Dermis blood vessel endothelial cell (primary cell): ENCODE measurements at regions not wholly inside any gene's neighbourhood (a gene's known extent, or its start where the extent isn't known, plus 50 kb on each side); places are given as distances from the start of the nearest gene placed in this dataset.
A peak's percentile ranks its signal among the peaks of the same experiment; 100 is the strongest.
"Not testable (repeated sequence)": the region's sequence is repeated elsewhere in the genome, so short reads cannot be mapped to it uniquely, and the experiment has no call there.

ENCODE experiments used
- DNase-seq: peaks from one replicate; pipeline ENCODE4 v3.0.0; 2010

DNA sequence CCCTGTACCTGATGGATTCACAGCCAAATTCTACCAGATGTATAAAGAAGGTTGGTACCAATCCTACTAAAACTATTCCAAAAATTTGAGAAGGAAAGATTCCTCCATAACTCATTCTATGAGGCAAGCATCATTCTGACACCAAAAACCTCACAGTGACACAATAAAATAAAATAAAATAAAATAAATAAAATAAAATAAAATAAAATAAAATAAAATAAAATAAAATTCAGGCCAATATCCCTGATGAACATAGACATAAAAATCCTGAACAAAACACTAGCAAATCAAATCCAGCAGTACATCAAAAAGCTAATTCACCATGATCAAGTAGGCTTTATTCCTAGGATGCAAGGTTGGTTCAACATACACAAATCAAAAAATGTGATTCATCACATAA is 108.1 kb downstream of the PROX1 start:
- not testable (repeated sequence) for DNase-seq

- DNase-seq = no peak
Measured at GRCh38 chr1:214101246-214101645, 113.5 kb downstream of the PROX1 start.

DNA sequence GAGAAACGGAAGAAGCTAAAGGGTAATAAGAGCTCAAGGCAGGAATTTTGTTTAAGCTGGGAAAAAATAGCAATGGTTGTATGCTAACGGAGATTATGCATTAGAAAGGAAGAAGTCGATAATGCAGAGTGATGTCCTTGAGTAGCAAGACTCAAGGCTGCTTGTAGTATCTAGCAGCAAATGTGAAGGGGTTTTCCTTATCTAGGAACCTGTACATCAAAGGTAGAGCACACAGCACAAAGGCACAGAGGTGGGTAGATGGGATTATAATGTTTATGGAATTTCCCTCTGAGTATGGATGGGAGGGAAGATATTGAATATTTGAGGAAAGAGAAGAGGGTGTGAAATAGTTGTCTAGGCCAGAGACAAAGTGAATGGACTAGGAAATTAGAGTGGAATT is 114.1 kb downstream of the PROX1 start:
- DNase-seq = no peak

DNA sequence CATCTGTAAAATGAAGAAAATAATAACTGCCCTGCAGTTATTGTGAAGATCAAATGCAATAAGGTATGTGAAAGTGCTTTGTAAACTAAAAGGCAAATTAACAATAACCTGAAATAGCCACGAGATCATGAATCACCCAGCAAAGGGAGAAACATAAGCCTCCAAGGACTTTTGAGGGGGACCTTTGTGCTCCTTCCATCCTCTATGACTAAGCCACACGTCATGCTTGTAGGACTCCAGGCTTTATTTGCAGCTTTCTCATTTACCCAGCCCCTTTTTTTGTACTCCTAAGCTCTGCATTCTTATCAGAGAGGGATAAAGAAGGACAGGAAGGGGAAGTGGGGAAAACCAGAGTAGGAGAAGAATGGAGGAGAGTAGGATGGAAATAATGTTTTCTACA is 115.1 kb downstream of the PROX1 start:
- peak; percentile 79 for DNase-seq

- no peak for DNase-seq
Measured at GRCh38 chr1:214103778-214104177, 116.0 kb downstream of the PROX1 start.

DNA sequence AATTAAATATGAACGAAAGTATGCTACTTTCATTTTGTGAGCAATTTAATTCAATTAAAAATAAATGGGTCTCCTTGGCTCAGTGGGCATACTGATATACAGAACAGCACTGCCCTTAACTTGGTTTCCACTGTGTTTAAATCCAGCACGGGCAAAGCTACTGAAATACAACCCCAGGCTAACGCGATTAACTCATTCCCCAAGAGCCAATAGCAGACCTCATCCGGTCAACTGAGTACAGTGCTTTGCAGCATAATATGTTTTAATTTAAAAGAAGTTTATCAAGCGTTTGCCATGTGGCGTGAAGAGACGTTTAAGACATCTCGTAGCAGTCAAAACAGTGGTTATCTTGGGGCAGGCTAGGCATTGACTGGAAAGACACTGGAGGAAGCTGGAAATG is 118.6 kb downstream of the PROX1 start:
- no peak for DNase-seq

- peak; percentile 41 for DNase-seq
Measured at GRCh38 chr1:214107322-214108096, 119.7 kb downstream of the PROX1 start.

DNA sequence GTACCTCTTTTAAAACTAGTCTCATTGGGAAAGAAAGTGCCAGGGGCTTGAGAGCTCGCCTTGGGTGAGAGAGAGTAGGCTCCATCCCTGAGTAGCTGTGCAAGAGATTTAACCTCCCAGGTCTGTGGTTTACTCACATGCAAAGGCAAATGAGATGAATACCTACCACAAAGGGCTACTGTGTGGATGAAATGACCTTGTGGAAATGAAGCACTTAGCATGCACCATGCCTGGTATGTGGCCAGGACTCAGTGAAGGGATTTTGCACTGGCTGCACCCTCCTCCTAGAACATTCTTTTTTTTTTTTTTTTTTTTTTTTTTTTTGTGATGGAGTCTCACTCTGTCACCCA is 120.3 kb downstream of the PROX1 start:
- no peak for DNase-seq

DNA sequence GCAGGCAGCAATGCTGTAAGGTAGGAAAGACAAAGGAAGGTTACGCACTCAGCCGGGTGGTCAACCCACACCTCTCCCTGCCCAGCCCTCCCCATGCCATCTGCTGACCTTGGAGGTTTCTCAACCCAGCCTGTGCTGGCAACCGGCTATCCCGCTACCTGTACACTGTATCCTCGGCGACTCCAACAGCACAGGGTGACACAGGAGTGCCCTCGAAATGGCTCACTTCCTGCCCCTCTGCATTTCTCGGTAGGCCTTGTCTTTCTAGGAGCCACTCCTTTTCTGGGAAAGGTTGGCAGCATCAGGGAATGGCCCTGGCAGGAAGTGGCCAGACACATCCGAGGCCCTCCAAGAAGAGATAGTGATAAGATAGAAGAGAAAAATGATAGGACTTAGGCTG is 124.0 kb downstream of the PROX1 start:
- DNase-seq = no peak

DNA sequence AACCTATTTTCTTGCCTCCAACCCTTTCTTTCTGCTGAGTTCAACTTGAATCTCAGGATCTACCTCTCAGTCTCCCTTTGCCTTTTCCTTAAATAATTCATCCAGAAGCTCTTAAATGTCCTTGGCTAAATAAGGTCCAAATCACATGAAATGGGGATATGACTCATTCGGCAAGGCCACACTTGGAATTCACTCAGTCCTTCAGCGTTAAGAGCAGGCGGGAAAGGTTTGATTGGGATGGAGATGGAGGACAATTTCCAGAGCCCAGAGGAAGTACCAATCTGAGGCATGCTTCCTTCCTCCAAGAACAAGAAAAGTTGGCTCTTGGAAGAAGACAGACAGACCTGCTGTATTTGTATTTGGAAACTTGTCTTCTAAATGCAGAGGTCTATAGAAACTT is 128.5 kb downstream of the PROX1 start:
- peak; percentile 81 for DNase-seq

DNA sequence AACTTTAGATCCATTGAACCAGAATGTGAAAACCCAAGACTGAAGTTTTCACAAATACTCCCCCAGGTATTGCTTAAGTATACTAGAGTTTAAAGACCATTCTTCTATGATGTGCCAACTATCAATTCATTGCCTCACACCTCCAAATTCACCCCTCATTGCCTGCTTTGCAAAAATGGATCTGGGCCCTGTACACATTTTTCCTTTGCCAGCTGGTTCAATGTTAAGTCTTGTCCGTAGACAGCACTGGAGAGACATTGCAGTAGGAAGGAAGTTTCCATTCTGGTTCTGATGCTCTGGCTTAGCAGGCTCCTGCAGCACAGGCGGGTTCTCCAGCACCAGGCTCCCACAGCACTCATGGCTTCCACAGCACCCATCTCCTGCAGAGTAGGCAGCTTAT is 130.0 kb downstream of the PROX1 start:
- no peak for DNase-seq

- DNase-seq = no peak
Measured at GRCh38 chr1:214120191-214120590, 132.4 kb downstream of the PROX1 start.

- no peak for DNase-seq
Measured at GRCh38 chr1:214120951-214121350, 133.2 kb downstream of the PROX1 start.

DNA sequence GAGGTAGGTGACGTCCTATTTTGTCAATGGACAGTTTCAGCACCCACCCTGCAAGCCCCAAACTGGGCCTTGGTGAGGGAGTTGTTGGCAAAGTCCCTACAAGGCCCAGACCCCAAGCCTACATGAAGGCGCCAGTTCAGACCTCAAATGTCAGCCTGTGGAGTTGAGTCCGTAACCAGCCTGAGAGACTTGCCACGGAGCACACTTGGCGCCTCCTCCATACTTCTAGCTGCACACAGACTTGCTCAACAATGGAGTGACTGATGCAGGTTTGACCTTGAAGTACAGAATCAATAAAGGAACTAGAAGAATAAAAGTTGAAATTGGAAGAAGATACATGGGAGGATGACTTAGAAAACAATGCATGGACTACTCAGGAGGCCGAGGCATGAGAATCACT is 134.3 kb downstream of the PROX1 start:
- DNase-seq = no peak

GRCh38 chr1:214123061-214123784 is 135.4 kb downstream of the PROX1 start:
- peak; percentile 85 for DNase-seq

DNA sequence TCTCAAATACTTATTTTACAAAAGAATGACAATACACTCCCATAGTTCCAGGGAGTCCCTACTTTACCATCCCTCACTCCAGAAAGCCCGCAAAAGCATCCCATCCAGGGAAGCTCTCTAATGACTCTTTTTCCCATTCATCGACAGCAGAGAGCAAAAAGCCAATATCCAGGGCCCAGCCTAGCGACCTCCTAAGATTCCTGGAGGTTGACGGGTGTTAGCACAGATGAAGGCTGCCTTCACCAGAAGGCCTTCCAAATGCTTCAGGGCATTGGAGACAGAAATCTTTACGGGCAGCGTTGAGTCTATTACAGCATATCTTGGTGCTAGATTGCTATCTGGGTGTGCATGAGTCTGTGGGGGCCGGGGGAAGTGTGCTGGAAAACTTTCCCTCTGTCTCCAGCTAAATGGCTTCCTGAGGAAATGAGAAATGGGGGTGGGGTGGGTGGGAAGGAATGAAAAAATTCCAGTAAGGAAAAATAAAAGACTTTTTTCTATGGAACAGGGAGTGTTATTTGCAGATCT is 136.6 kb downstream of the PROX1 start:
- peak; percentile 59 for DNase-seq

GRCh38 chr1:214124915-214125314 is 137.1 kb downstream of the PROX1 start:
- no peak for DNase-seq

DNA sequence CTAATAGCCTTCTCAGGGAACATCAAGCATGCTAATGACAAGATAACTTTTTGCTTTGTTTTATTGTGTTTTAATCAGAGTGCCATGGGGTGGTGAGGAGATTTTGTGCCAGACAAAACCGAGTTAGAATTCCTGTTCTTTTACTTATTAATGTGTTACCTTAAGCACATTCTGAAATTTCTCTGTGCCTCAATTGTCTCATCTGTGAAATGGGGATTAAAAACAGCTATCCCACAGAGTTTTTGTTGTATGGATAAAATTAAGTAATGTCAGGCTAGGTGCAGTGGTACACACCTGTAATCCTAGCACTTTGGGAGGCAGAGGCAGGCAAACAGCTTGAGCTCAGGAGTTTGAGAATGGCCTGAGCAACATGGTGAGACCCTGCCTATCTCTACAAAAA is 138.0 kb downstream of the PROX1 start:
- no peak for DNase-seq

- DNase-seq = no peak
Measured at GRCh38 chr1:214126697-214127146, 138.9 kb downstream of the PROX1 start.

GRCh38 chr1:214127705-214128104 is 139.9 kb downstream of the PROX1 start:
- DNase-seq = no peak

GRCh38 chr1:214135886-214136285 is 145.1 kb upstream of the SMYD2 start:
- no peak for DNase-seq

DNA sequence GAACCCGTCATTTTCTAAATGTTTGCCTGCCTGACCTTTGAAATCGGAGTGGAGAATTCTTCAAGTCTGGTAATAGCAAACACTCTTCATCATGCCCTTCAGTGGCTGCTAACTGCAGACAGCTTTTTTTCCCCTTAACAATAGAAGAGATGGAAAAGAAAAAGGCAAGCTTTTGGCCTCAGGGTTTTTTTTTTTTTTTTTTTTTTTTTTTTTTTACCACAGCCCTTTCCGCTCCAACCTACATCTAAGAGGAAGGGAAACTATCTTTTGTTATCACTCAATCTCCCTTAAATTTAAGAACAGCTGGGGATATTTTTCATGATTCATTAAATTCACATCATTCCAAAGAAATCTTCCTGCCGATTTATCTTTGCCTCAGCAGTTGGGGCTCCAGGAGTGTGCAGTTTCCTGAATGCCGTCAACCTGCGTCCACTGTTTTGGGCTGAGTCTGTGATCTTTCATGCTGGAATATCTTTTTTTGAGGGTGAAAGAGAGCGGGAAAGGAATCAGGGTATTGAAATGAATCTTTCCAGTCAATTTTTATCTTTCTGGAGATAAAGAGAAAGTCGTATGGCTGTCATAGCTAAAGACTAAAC is 144.5 kb upstream of the SMYD2 start:
- DNase-seq = no peak

DNA sequence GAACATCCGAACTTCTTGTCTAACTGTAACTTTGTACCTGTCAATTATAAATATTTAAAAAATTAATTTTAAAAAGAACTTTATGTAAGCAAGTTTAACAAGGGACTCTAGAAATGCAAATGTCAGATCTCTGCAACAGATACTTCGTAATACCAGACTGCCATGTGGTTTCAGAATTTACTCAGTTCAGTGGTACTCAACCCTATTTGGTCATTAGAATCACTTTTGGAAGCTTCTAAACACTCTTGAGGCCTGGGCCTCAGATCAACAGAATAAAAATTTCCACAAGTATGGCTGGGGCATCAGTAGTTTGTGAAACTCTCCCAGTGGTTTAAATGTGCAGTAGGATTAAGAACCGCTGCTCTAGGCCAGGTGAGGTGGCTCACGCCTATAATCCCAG is 139.5 kb upstream of the SMYD2 start:
- no peak for DNase-seq
